DND-41 (cell line): ENCODE measurements at regions not wholly inside any gene's neighbourhood (a gene's known extent, or its start where the extent isn't known, plus 50 kb on each side); places are given as distances from the start of the nearest gene placed in this dataset.

Experiments used
- ATAC-seq: fragments of 200-7000 bp; cut with Tn5 transposase; 3 replicates; pipeline ENCODE4 v1.9.1; 2021; ENCODE audit warnings: low read depth; ENCODE audit not compliant: insufficient read depth
- DNase-seq: peaks from one replicate; pipeline ENCODE4 v3.0.0-alpha.2; 2020
- H2AFZ ChIP-seq: 2 replicates; pipeline ENCODE4 v1.6.0; 2012; ENCODE audit warnings: low read depth, low read length
- H3K27ac ChIP-seq: 2 replicates; pipeline ENCODE4 v1.5.1; 2012; ENCODE audit warnings: low read length, inconsistent platforms
- H3K27me3 ChIP-seq: fragments of 200-600 bp; sonication (generic); 2 replicates; pipeline ENCODE4 v1.6.0; 2012; ENCODE audit warnings: low read length, mild to moderate bottlenecking, inconsistent platforms; ENCODE audit not compliant: insufficient read depth, poor library complexity
- H3K36me3 ChIP-seq: 2 replicates; pipeline ENCODE4 v1.5.1; 2012; ENCODE audit warnings: low read length, inconsistent platforms; ENCODE audit not compliant: insufficient read depth
- H3K4me1 ChIP-seq: 2 replicates; pipeline ENCODE4 v1.5.1; 2012; ENCODE audit warnings: mild to moderate bottlenecking, low read length; ENCODE audit not compliant: insufficient read depth
- H3K4me2 ChIP-seq: 2 replicates; pipeline ENCODE4 v1.6.0; 2012; ENCODE audit warnings: mild to moderate bottlenecking, moderate library complexity, low read length, inconsistent platforms; ENCODE audit not compliant: insufficient read depth
- H3K4me3 ChIP-seq, 2 experiments: fragments of 200-600 bp in 1 of 2; shearing (Covaris generic) in 1 of 2; 2 replicates each; pipeline ENCODE4 v1.5.1; 2012 to 2016; ENCODE audit warnings: inconsistent platforms in 2 of 2, low read length in 2 of 2, mild to moderate bottlenecking in 2 of 2, low read depth in 1 of 2, moderate library complexity in 1 of 2
- H3K79me2 ChIP-seq: 2 replicates; pipeline ENCODE4 v1.6.0; 2012; ENCODE audit warnings: low read length, inconsistent platforms; ENCODE audit not compliant: insufficient read depth
- H3K9ac ChIP-seq: 2 replicates; pipeline ENCODE4 v1.6.0; 2012; ENCODE audit warnings: low read depth, mild to moderate bottlenecking, inconsistent platforms, low read length, moderate library complexity
- H3K9me3 ChIP-seq: 2 replicates; pipeline ENCODE4 v1.5.1; 2012; ENCODE audit warnings: low read length, moderate library complexity, mild to moderate bottlenecking, inconsistent platforms; ENCODE audit not compliant: insufficient read depth, severe bottlenecking
- H4K20me1 ChIP-seq: 2 replicates; pipeline ENCODE4 v1.6.0; 2012; ENCODE audit warnings: low read length; ENCODE audit not compliant: insufficient read depth
- EZH2 ChIP-seq: IDR thresholded peaks from 3 replicates; pipeline ENCODE4 v1.6.1; 2012; ENCODE audit warnings: borderline replicate concordance, low read depth, mild to moderate bottlenecking, moderate library complexity, low read length, inconsistent platforms; ENCODE audit not compliant: severe bottlenecking
- TF ChIP-seq, protein P1 (sequence below): IDR thresholded peaks from 2 replicates; pipeline ENCODE4 v1.5.1; 2012; ENCODE audit warnings: borderline replicate concordance, low read length, moderate library complexity, mild to moderate bottlenecking; ENCODE audit not compliant: poor library complexity, severe bottlenecking; ENCODE audit errors: extremely low read depth

GRCh38 chr15:85889956-85890619 is 95.4 kb upstream of the KLHL25 start:
- no peak for TF ChIP-seq EZH2
- no peaks in the 10 kb centered on the region for H3K4me1 ChIP-seq
- no peaks in the 10 kb centered on the region for H3K9me3 ChIP-seq
- no peak overlapping the region for H3K4me2 ChIP-seq
- no peaks in the 10 kb centered on the region for H4K20me1 ChIP-seq
- H3K27ac ChIP-seq = no peak overlapping the region
- no peak overlapping the region for H3K9ac ChIP-seq
- DNase-seq = no peak
- no peaks in the 10 kb centered on the region for H3K36me3 ChIP-seq
- H3K79me2 ChIP-seq = no peaks in the 10 kb centered on the region
- no peak overlapping the region for H3K4me3 ChIP-seq
- no peaks in the 10 kb centered on the region for H3K27me3 ChIP-seq
- H2AFZ ChIP-seq = no peak overlapping the region
- no peak for ATAC-seq

DNA sequence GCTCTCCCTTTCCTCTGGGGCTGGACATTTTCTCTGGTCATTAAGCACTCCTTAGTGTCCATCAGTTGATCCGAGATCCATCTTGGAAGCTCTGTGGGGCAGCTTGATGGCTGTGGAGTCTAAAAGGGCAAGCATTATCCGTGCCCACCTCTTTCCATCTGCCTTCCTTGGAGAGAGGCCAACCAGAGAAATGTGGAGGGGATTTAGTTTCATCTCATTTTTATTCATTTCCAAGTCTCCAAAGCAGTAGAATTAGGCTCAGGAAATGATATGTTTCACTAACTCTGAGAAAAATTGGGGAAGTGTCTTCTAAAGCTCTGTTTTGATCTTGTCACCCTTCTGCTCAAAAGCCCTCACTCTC is 95.9 kb upstream of the KLHL25 start:
- H3K27me3 ChIP-seq = no peaks in the 10 kb centered on the region
- no peak for TF ChIP-seq EZH2
- TF ChIP-seq, protein P1, sequence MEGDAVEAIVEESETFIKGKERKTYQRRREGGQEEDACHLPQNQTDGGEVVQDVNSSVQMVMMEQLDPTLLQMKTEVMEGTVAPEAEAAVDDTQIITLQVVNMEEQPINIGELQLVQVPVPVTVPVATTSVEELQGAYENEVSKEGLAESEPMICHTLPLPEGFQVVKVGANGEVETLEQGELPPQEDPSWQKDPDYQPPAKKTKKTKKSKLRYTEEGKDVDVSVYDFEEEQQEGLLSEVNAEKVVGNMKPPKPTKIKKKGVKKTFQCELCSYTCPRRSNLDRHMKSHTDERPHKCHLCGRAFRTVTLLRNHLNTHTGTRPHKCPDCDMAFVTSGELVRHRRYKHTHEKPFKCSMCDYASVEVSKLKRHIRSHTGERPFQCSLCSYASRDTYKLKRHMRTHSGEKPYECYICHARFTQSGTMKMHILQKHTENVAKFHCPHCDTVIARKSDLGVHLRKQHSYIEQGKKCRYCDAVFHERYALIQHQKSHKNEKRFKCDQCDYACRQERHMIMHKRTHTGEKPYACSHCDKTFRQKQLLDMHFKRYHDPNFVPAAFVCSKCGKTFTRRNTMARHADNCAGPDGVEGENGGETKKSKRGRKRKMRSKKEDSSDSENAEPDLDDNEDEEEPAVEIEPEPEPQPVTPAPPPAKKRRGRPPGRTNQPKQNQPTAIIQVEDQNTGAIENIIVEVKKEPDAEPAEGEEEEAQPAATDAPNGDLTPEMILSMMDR = no peak
- no peak for DNase-seq

DNA sequence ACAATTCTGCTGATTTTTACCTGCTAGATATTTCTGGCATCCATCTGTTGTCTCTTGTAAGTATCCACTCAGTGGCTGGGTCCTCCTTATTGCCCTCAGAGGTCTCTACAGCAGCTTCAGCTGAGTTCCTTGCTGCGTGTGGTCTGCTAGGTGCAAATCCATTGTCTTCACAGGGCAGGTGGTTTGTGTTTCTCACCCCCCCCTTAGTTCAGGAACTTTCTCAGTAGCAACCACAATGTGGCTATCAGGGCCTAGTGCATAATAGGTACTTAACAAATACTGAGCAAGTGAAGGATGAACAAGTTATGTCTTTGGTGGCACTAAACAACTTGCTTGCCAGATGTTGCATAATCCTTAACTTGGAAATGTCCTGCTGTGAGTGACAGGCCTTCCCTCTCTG is 96.7 kb upstream of the KLHL25 start:
- Histone ChIP-seq H3K4me2 (no peak overlapping the region), H3K27me3 (no peaks in the 10 kb centered on the region), H3K79me2 (no peaks in the 10 kb centered on the region), H3K4me3 (no peak overlapping the region), H4K20me1 (no peaks in the 10 kb centered on the region), H3K36me3 (no peaks in the 10 kb centered on the region), H2AFZ (no peak overlapping the region), H3K9ac (no peak overlapping the region), H3K27ac (no peak overlapping the region), H3K4me1 (no peaks in the 10 kb centered on the region), H3K9me3 (no peaks in the 10 kb centered on the region)
- TF ChIP-seq, protein P1 = no peak
- no peak for TF ChIP-seq EZH2
- ATAC-seq (no peak), DNase-seq (no peak)

More for the DNA sequence above, 95.9 kb upstream of the KLHL25 start:
- H2AFZ ChIP-seq = no peak overlapping the region
- H3K27ac ChIP-seq = no peak overlapping the region
- H3K4me3 ChIP-seq = no peak overlapping the region
- H3K79me2 ChIP-seq = no peaks in the 10 kb centered on the region
- no peak for ATAC-seq
- no peak overlapping the region for H3K9ac ChIP-seq
- H3K36me3 ChIP-seq = no peaks in the 10 kb centered on the region
- H3K4me1 ChIP-seq = no peaks in the 10 kb centered on the region
- no peaks in the 10 kb centered on the region for H3K9me3 ChIP-seq
- no peak overlapping the region for H3K4me2 ChIP-seq
- H4K20me1 ChIP-seq = no peaks in the 10 kb centered on the region

DNA sequence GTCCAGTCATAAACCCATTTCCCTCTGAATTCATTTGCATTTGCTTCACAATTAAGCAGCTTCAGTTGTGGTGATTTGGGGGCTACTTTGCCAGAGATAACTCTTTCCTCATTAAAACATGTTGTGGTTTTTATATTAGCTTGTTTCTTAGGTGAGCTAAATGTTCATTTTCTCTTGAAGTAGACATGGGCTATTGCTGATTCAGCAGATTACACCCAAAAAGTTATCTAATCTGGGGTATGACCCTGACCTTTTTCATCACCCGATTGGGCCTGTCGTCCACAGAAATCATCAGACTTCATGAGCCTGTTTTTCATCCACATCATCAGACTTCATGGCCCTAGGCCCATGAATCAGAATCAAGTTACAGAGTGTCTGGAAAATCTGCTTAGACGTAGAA is 97.5 kb upstream of the KLHL25 start:
- H3K36me3 ChIP-seq = no peaks in the 10 kb centered on the region
- no peak overlapping the region for H3K4me3 ChIP-seq
- ATAC-seq (no peak), DNase-seq (no peak)
- no peaks in the 10 kb centered on the region for H3K79me2 ChIP-seq
- no peak overlapping the region for H3K4me2 ChIP-seq
- H2AFZ ChIP-seq = no peak overlapping the region
- H4K20me1 ChIP-seq = no peaks in the 10 kb centered on the region
- H3K27me3 ChIP-seq = no peaks in the 10 kb centered on the region
- no peak overlapping the region for H3K9ac ChIP-seq
- TF ChIP-seq, protein P1 = no peak
- no peak for TF ChIP-seq EZH2
- H3K4me1 ChIP-seq = no peaks in the 10 kb centered on the region
- H3K27ac ChIP-seq = no peak overlapping the region
- H3K9me3 ChIP-seq = no peaks in the 10 kb centered on the region
